DMS153 (cell line): ENCODE measurements at regions not wholly inside any gene's neighbourhood (a gene's known extent, or its start where the extent isn't known, plus 50 kb on each side); places are given as distances from the start of the nearest gene placed in this dataset.
"Not testable (repeated sequence)": the region's sequence is repeated elsewhere in the genome, so short reads cannot be mapped to it uniquely, and the experiment has no call there.

ENCODE experiments used
- DNase-seq: peaks from one replicate; lab custom pipeline; 2025; lab: John Stamatoyannopoulos, UW

GRCh38 chr4:134708616-134709015, 507.0 kb upstream of the PABPC4L start:
- DNase-seq: peak; percentile 41

- DNase-seq: no peak
These were observed 506.4 kb upstream of the PABPC4L start for GRCh38 chr4:134708026-134708425.

GRCh38 chr4:134702374-134702773, 500.8 kb upstream of the PABPC4L start:
- no peak for DNase-seq

- DNase-seq: no peak
These were observed 498.7 kb upstream of the PABPC4L start for GRCh38 chr4:134700251-134700650.

GRCh38 chr4:134698831-134699230, 497.2 kb upstream of the PABPC4L start:
- DNase-seq: not testable (repeated sequence)

GRCh38 chr4:134695433-134695832, 493.8 kb upstream of the PABPC4L start:
- no peak for DNase-seq

- no peak for DNase-seq
These were observed 490.3 kb upstream of the PABPC4L start for GRCh38 chr4:134691915-134692314.

GRCh38 chr4:134687646-134688628, 486.3 kb upstream of the PABPC4L start:
- no peak for DNase-seq

- no peak for DNase-seq
These were observed 475.7 kb upstream of the PABPC4L start for GRCh38 chr4:134677209-134677814.

- peak; percentile 6 for DNase-seq
These were observed 466.6 kb upstream of the PABPC4L start for GRCh38 chr4:134668237-134668636.

- no peak for DNase-seq
These were observed 465.1 kb upstream of the PABPC4L start for GRCh38 chr4:134666640-134667039.

- no peak for DNase-seq
These were observed 463.8 kb upstream of the PABPC4L start for GRCh38 chr4:134665429-134665828.

- no peak for DNase-seq
These were observed 462.2 kb upstream of the PABPC4L start for GRCh38 chr4:134663742-134664141.

GRCh38 chr4:134650461-134650860, 448.9 kb upstream of the PABPC4L start:
- DNase-seq: no peak

GRCh38 chr4:134645778-134646177, 444.2 kb upstream of the PABPC4L start:
- DNase-seq: no peak

GRCh38 chr4:134636338-134637051, 434.9 kb upstream of the PABPC4L start:
- no peak for DNase-seq

GRCh38 chr4:134634301-134634700, 432.7 kb upstream of the PABPC4L start:
- no peak for DNase-seq

GRCh38 chr4:134632056-134632455, 430.5 kb upstream of the PABPC4L start:
- no peak for DNase-seq

- DNase-seq: no peak
These were observed 426.5 kb upstream of the PABPC4L start for GRCh38 chr4:134628066-134628465.

GRCh38 chr4:134627366-134627765, 425.8 kb upstream of the PABPC4L start:
- DNase-seq: no peak

- no peak for DNase-seq
These were observed 422.8 kb upstream of the PABPC4L start for GRCh38 chr4:134624365-134624764.
